NCI-H82 (cell line): ENCODE measurements at regions not wholly inside any gene's neighbourhood (a gene's known extent, or its start where the extent isn't known, plus 50 kb on each side); places are given as distances from the start of the nearest gene placed in this dataset.

Experiments
- DNase-seq: peaks from one replicate; lab custom pipeline; 2025; lab: John Stamatoyannopoulos, UW

DNA sequence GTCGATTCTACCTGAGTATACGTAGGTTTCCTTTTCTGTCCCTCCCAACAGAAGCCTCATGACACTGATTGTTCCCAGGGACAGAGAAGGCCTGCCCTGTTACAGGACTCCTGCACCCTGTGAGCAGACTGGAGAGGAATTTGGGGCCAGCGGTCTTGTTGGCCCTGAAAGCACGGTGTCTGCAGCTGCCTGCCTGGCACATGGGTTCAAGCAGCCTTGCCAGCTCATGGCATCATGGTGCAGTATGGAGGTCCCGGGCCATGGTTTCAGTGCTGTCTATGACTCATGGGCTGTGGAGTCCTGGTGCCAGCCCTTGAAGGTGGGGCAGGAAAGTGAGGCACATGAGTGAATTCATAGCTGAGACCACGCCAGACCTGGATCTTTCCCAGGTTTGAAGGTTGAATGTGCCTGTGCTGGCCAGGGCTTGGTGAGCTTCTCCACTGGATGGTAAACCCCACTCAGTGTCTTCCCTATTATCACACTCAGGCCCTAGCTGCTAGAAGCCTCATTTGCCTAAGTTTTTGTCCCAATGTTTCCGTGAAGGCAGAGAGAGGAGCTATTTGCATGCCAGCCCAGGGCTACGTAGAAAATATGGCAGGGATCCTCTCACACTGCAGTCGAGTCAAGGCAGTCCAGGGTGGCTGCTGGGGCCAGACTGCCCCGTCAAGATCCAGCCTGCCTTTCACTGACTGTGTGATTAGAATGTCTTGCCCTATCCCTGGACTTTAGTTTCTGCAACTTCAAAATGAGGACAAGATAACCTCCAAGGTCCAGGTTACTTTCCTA, 277.2 kb upstream of the CCL2 start:
- no peak for DNase-seq

DNA sequence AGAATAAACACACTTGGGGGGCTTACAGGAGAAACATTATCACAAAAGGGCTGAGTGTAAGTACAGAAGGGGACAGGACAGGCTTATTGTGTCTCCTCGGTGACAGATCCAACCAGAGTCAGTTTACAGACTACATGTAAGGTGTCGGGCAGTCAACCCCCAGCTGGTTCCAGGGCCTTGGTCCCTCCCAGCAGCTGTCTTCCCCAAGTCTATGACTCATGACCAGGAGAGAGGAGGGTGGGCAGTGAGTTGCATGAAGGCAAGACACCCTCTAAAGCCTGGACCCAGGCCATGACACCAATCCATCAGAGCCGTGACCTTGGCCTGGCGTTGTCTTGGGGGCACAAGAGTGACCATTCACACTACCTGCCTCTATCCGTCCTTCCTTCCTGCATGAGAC, 276.2 kb upstream of the CCL2 start:
- no peak for DNase-seq

DNA sequence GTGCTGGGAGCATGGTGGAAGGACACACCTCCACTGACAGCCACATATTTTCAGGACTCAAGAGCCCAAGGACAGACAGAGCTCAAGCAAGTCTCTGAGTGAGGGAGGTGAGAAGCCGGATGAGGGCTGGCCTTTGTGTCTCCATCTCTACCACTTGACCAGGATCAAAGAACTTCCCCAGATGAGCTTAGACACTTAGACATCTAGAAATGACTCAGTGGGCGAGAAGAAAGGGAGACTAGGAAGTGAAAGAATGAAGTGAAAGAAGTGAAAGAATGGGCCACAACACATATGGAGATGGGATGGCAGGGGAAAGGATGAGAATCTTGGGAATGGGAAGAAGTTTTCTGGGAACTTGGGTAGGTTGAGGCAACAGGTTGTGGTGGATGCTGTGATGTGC, 274.9 kb upstream of the CCL2 start:
- no peak for DNase-seq

DNA sequence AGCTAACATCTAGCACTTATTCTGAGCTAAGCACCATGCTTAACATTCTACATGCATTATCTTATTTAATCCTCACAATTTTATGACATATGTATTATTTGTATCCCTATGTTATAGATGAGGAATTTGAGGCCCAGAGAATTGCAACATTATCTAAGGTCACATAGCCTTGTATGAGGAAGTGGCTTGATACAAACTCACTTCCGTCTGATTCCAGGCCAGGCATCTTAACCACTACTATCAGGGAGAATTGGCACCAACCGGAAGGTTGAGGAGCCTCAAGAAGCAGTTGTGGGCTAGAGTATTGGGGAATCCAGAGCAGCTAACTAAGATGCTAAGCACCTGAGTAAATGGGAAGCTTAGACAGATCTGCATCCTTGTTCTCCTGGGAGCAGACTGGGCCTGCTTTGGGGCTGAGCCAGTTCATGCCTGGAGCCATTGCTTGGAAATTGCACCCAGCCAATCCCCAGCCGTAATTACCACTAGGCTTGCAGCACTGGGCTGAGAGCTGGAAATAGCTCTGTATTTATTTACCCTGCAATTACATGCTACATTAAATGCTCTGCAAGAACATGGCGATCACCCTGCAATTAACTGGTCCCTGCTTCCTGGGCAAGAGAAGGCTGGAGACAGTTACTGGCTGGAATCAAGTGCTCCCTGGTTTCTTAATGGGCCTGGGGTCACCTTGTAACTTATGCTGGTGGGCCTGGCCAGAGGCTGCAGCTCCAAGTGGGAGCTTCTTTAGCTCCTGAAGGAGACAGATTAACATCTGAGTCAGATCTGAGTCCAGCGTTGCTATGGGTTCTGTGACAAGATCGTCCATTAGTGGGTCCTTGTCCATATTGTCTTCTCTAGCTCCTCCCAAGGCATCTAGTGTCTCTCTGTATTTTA, 273.1 kb upstream of the CCL2 start:
- DNase-seq, result no peak

DNA sequence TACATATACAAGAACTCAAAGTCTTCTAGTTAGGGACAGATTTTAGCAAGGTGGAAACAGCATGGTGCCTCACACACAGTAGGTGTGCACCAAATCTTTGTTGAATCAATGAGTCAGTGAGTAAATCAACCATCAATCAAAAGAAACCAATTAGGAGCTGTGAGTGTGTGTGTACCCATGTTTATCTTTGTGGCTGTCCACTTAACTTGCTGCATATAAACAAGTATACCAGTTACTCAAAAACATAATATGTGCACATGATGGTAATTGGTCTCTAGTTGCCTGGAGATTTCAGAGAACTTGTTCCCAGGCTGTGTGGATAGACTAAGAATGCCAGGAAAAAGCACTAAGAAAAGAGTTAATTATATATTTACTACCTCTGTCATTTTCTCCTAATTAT, 272.2 kb upstream of the CCL2 start:
- no peak for DNase-seq

DNA sequence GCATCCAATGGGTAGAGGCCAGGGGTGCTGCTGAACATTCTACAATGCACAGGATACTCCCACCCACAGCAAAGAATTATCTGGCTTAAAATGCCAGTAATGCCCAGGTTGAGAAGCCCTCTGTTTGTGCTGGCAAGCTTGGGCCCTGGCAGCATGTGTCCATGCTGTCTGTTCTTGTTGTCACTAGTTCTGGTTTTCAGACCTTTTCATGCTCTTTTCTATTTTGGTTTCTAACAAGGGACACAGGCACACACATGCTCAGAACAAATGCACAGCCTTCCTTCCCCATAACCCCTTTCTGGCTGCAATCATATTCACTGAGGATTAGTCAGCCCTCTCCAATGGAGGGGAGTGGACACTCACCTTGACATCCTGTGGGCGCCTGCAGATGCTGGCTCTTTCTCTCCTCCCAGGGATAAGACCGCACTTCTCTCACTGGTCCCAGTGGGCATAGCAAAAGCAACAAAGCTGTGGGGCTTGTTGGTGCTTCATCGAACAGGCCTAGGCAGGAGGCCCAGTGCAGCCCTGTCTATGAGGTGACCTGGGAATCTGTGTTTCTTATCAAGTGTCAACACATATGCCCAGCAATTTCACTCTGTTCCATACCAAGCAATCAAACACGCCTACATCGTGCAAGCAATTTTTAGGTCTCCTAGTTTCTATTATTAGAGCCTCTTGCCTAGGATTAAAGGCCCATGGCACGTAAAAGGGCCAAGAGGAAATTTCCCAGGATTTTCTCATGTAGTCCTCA, 271.1 kb upstream of the CCL2 start:
- DNase-seq, result no peak

DNA sequence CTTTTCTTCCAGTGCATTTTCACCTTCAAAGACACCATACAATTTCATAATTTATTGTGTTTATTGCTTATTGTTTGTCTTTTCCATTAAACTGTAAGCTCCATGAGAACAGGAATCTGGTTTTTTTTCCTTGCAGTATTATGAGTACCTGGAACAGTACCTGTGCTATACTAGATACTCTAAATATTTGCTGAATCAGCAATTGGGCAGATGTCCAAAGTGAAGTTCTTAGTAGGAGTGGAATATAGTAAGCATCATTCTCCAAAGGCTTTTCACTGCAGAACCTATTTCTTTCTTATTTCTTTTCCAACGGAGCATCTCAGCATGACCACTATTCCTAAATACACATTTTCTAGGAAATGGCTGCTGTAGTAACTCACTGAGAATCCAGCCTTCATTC, 269.0 kb upstream of the CCL2 start:
- DNase-seq, result no peak

DNA sequence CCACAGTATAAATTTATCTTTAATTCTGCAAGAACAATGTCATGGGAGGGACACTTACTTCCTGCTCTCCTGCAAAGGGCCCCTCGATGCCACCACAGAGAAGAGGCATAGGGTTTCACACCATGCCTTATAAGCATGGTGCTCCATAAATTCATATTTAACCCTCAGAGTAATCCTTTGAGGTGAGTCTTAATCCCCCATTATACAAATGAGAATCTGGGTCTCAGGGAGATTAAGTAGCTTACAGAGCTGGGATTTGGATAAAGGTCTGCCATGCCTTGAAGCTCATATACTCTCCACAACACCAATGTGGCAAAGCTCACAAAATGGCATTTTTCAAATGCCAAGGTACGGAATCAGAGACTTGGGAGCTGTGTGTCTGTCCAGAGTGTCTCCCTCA, 268.5 kb upstream of the CCL2 start:
- DNase-seq, result peak; percentile 98

DNA sequence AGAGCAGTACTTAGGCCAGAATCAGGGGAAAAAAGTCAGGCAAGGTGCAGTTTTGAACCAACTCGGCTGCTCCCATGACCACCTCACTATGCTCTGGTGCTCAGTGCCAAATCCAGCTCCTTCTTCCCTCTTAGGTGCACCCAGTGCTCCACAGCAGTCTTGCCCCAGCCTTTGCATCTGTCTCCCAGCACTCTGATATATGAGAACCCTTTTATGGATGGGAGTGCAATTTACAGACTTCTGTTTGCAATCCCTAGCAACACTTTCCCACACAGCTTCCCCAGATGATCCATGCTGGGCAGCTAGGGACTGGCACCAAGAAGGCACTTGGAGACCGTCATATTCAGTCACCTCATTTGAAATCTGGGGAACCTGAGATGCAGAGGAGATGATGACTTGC, 267.9 kb upstream of the CCL2 start:
- DNase-seq, result peak; percentile 76

DNA sequence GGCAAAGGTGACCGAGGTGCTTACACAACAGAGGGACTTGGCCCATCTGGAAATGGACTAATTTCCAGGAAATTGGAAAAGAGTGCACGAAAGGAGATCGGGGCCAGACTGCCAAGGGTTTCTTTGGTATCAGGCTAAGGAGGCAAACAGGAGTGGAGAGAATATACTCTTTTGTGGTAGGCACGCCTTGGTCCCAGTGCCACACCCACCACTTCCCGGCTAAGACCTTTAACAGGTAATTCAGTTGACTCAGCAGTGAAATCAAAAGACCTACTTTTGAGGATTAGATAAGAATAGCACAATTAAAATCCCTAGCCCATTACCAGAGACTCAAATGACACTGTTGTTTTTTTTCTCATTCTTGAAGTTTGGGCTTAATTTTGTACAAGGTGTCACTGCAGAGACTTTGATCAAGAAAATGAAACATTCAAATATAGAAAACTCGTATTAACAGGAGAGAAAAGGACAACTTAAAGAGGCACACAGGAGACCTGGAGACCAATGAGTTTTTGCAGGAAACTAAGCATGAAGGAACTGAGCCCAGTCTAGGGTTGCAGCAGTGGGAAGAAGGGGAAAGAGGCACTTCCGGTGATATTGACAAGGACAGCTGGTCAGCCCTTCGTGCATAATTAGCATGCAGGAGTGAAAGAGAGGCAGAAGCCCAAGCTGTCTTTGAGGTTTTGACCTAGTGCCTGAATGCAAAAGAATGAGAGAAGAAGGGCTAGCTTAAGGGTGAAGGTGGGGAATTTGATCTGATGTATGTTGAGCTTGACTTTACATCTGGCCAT, 265.5 kb upstream of the CCL2 start:
- DNase-seq, result peak; percentile 14

DNA sequence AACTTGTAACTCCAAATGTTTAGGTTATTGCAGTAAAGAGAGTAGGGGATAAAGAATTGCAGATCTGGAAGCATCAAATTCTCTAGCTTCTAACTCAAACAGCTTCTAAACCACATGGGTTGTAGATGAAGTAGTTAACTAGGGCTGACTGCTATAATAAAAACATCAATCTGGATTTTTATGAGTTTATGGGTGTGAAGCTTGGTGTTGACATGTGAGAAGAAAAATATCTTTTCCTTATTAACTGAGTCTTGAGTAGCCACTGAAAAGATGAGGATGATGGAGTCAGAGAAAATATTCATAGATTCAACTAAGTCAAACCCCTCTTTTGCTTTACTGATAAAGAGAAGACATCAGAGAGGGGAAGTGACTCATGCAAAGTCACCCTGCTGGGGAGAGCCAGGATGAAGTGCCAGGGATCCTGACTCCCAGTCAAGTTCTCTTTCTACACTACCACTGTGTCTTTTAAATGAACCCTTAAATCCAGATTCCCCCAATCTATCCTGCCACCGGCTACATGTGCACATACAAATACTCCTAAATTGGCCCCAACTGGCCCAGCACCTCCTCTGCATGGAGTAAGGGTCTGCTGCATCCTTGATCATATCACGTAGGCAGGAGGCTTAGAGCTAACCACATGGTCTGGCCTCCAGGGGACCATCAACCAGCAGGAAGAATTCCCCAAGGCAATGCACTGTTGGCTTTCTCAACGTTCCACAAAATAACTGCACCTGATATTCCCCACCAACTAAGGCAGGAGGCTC, 264.0 kb upstream of the CCL2 start:
- DNase-seq, result peak; percentile 47

DNA sequence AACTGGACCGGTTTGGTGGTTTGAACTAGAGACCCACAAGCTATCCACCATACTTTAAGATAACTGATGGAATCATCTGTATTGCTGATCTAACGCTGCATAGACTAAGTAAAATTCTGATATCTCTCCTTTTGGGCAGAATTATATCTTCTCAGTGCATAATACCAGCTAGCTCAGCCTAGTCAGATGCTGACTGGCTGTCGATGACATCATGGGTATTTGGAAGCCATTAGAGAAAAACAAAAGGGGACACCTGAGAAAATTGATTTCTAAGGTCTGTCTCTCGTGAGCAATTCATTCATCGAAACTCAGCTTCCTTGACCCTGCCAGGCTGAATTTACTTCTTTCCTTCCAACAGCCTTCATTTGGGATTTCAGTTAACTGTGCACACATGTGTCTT, 263.0 kb upstream of the CCL2 start:
- DNase-seq, result no peak

DNA sequence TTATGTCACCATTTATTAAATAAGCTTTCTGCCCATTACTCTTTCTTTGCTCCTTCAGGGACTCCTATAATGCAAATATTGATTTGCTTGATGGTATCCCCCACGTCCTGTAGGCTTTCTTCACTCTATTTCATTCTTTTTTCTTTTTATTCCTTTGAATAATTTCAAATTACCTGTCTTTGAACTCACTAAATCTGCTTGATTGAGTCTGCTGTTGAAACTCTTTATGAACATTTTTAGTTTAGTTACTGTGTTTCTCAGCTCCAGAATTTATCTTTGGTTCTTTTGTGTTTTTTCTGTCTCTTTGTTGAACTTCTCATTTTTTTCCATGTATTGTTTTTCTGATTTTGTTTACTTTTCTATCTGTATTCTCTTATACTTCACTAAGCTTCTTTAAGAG, 254.4 kb upstream of the CCL2 start:
- DNase-seq, result no peak

DNA sequence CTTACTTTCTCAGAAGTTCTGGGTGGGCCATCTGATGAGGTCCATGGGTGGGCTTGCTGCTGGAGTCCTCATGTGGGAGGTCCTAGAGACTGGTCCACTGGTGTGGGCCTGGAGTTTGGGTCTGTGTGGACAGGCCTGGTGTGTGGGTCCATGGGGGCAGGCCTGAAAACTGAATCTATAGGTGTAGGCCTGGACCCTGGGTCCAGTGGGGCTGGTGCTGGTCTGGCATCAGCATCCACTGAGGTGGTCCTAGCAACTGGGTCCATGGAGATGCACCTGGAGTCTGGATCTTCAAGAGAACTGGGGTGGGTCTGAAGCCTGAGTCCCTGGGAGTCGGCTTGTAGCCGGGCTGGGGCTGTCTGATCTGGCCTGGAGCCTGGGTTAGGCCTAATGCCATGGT, 253.8 kb upstream of the CCL2 start:
- DNase-seq, result no peak

DNA sequence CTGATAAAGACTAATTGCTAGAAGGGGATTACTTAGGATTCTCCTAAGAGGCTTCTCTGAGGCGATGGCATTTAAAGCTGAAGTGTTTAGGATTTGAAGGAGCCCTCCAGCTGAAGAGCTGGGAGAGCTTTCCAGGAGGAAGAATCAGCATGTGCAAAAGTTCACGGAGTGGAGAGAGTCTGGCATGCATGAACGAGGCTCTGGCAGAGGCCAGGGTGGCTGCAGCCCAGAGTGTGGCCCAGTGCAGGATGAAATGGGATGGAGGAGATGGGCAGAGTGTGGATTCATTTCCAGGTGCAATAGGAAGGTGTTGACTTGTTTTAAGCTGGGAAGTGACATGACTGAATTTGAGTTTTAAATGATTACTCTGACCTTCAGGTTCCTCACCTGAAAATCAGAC, 249.0 kb upstream of the CCL2 start:
- peak; percentile 90 for DNase-seq

DNA sequence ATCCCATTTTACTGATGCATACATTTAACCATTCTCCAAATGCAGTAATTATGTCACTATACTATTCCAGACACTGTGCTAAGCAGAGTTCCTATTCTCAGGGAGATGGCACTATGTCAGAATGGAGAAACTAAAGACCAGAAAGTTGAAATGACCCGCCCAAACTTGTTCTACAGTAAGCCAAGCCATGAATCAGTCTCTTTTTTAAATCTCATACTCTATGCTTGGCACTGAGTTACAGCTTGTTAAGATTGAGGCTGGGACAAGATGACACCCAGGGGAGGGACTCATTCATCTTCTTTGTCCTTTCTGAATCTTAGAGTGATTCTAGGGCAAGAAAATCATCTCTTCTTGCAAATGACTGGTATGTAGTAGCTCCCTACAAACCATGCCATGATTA, 247.0 kb upstream of the CCL2 start:
- DNase-seq, result no peak

DNA sequence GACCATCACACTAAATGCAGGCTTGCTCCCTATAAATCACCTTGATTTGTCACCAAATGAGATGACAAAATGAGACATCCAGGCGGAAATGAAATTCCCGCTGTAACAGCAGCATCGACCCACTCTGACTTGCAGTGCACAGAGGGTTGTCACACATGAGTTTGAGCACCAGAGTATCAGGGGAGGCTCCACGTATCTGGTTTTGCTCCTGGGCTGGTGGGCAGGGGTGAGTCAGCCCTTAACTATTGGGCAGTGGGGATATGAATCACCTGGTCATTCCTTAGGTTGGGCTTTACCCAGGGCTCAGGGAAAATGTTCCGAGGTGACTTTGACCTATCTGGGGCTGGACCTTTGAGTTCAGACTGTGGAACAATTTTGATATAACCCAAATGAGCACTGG, 245.2 kb upstream of the CCL2 start:
- no peak for DNase-seq

DNA sequence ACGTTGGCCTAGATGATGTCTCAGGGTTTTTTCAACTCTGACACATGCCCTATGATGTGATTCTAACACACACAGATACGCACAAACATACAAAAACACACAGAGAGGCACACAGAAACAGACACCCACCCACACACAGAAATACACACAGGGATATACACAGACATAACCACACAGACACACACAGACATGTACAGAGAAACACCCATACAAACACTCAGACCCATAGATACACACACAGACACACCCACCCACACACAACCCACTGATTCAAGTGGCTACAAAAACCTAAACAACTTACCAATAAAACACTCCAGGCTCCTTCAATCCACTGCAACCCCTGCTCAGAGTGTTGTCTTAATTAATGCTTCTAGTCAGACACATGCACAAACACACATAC, 244.6 kb upstream of the CCL2 start:
- DNase-seq, result no peak

DNA sequence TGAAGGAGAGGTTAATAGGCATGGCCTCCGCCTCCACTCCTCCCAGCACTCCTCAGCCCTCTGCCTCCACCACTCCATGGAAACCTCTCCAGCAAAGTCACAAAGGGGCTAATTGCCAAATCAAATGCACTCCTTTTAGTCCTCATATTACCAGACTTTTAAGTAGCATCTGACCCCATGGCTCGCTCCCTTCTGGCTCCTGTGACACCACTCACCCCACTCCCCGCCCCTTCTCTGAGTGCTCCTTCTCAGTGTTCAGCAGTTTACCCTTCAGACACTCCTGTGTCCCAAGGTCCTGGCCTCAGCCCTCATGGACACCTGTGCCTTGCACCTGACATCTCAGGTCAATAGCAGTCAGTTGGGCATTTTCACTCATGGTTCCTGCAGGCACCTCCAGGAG, 243.5 kb upstream of the CCL2 start:
- DNase-seq, result no peak

DNA sequence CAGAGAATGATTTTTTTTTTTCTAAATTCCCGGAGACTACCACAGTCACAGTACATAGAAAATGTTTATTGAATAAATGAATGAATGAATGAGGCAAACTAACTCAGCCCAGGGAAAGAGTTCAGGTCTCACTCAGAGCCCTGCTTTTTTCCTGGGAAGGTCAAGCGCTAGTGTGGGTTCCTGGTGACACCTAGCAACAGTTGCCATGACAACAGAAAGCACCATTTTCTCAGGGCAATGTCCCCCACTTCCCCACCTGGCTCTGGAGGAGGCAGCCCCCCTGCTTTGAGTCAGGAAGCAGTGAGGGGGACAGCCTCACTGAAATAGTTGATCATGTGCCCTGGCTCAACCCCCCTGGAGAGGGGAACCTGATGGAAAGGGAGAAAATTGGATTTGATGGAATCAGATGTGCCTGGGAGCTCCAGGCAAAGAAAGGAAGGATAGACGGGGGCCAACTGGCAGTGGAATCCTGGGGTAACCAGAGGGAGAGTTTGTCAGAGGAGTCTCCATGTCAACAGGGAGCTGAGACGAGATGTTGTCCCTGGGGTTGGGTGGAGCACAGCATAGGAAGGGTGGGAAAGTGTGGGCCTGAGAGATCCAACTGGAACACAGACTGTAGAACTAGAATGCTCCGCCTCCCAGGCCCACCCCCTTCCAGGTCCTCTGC, 242.2 kb upstream of the CCL2 start:
- peak; percentile 84 for DNase-seq

DNA sequence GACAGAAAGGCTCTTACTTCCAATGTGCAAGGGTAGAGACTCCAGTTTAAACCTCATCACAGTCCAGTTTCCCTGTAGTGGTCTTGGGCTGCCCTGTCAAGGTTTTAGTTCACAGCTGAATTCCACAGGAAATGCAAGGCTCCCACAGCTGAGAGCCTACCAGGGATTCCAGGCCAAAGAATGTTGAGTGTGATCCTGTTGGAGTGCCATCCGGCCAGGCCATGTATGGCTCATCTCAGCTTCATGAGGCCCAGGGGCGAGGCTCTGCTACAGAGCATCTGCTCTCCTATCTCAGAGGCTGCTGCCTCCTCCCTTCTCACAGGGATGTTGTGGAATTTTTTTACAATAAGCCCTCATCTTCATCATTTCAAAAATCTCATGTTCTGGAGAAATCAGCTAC, 239.8 kb upstream of the CCL2 start:
- no peak for DNase-seq
